Heart right ventricle (tissue), 16 donors: ENCODE measurements at regions not wholly inside any gene's neighbourhood (a gene's known extent, or its start where the extent isn't known, plus 50 kb on each side); places are given as distances from the start of the nearest gene placed in this dataset.

Source experiments
- ATAC-seq, 8 donors: fragments of 200-7000 bp; cut with Tn5 transposase; one replicate each; pipeline ENCODE4 v1.9.1; 2020; ENCODE audit warnings: mild to moderate bottlenecking in 8 of 8, moderate library complexity in 8 of 8, moderate number of reproducible peaks in 1 of 8
- DNase-seq, 2 donors: peaks; one replicate each; pipeline ENCODE4 v3.0.0-alpha.2; 2020
- H3K27ac ChIP-seq, 10 donors: fragments of 200-600 bp; sonication (generic) in 2 of 10; one replicate each; pipeline versions ENCODE4 v1.5.0 to v1.8.0; 2020 to 2022; ENCODE audit warnings: mild to moderate bottlenecking in 3 of 10
- H3K27me3 ChIP-seq, 7 donors: fragments of 200-600 bp; one replicate each; pipeline ENCODE4 v1.8.0; 2021 to 2022; ENCODE audit warnings: mild to moderate bottlenecking in 2 of 7
- H3K36me3 ChIP-seq, 9 donors: fragments of 200-600 bp; sonication (generic) in 1 of 9; one replicate each; pipeline versions ENCODE4 v1.5.0 to v1.8.0; 2020 to 2022; ENCODE audit warnings: mild to moderate bottlenecking in 2 of 9
- H3K4me1 ChIP-seq, 9 donors: fragments of 200-600 bp; sonication (generic) in 1 of 9; one replicate each; pipeline versions ENCODE4 v1.5.0 to v1.8.0; 2020 to 2022; ENCODE audit warnings: mild to moderate bottlenecking in 4 of 9
- H3K4me3 ChIP-seq, 10 donors: fragments of 200-600 bp; sonication (generic) in 2 of 10; one replicate each; pipeline versions ENCODE4 v1.5.0 to v1.8.0; 2020 to 2022; ENCODE audit warnings: mild to moderate bottlenecking in 7 of 10, moderate library complexity in 2 of 10
- H3K9me3 ChIP-seq, 11 donors: fragments of 200-600 bp in 10 of 11; sonication (generic) in 2 of 11; one replicate each; pipeline versions ENCODE4 v1.5.0 to v1.8.0; 2013 to 2022; ENCODE audit warnings: mild to moderate bottlenecking in 2 of 11, control low read depth in 1 of 11, moderate library complexity in 1 of 11
- WGBS, 2 donors: extraction: QIAGEN DNeasy Blood & Tissue Kit; methylation state at CpG; one replicate each; pipeline ENCODE4 v1.1.7; 2013; ENCODE audit warnings: inconsistent platforms in 1 of 2; 5-methylcytosine and 5-hydroxymethylcytosine counted together
- intact Hi-C, 10 donors: fragments of 100-400 bp; cut with DNase I; formaldehyde crosslinking; loops; one replicate each; pipeline versions ENCODE4 v1.11.1 to v1.14.2; 2022
- TF ChIP-seq, protein P1 (sequence below), 9 donors: fragments of 200-600 bp; sonication (generic) in 2 of 9; IDR thresholded peaks; one replicate each; pipeline versions ENCODE4 v1.5.0 to v1.8.0; 2021 to 2022; ENCODE audit warnings: antibody characterized with exemption in 9 of 9, mild to moderate bottlenecking in 5 of 9, moderate library complexity in 1 of 9
- donor health status: Arrhythmogenic right ventricular cardiomyopathy.
- donor health status: ischemic (EF 13 %, LVEDD 7.1; RV severe dilation, severe dysfunction).
- donor health status: healthy with polysubstance abuse.
- donor health status: DM: no; HTN: yes; CAD: no.
- donor health status: DM: no; HTN: no; CAD: no.
- donor health status: ischemic (EF 25% LVEDD 6.9; RV normal size, moderate dysfunction).
- donor health status: ischemic (EF 25% LVEDD 5.7; RV mildly dilated, moderate dysfunction).
- donor health status: healthy.
- donor health status: DM: yes; HTN: yes; CAD: no.
- donor health status: Ischemic cardiomyopathy.
- donor health status: ischemic (EF 35%, LVEDD 5.7; RV mildly dilated, moderate dysfunction).
- donor health status: nonischemic (EF 11% LVEDD 7.7; RV severe dilation, severe dysfunction).
- donor health status: DM: yes; HTN: yes; CAD: no.
- donor health status: PGD.
- donor health status: ischemic (EF 29% LVEDD 5.4; RV normal size, mild dysfunction).
- donor health status: nonischemic (EF 23%, LVEDD 6.1; RV moderate dilation, normal function).

DNA sequence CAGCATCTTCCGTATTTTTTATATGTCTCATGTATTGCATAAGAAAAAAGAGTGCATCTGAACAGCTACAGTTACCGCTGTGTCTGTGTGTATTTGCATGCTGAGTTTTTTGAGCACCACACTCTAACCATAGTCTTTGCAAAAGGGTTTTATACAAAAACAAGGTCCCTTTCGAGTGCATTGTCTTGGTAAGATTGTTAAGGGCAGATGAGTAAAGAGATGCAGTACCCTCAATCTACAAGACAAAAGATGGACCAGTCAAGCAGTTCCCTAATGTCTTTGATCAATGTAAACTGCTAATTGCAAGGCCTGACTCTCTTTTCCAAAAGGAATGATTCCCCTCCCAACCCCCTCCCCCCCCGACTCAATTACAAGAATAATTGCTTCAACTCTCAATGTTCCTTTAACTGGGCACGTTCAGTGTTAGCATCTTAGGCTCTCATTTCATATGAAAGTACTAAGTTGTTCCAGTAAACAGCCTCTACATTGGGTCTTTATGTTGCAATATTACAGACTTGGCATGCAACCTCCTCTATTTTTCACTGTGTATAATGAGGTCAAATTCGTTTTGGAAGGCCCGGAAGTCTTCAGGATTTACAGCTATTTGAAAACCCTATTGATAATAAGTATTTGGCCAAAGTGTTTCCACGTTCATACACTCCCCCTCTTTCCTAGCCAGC lies 471.4 kb upstream of the RBFOX1 start:
- no peaks in the 10 kb centered on the region for H3K36me3 ChIP-seq
- no peaks in the 10 kb centered on the region for H3K4me1 ChIP-seq
- no peak for DNase-seq
- peaks cover 0 to 4% (median 0%) of the 10 kb centered on the region in 7 donors for H3K27me3 ChIP-seq
- no peak overlapping the region for H3K27ac ChIP-seq
- H3K4me3 ChIP-seq: no peak overlapping the region
- WGBS, 2 donors: 17 to 22% methylated on average over 8 of the region's 8 CpGs
- H3K9me3 ChIP-seq: peaks cover 0 to 4% (median 0%) of the 10 kb centered on the region in 11 donors
- ATAC-seq: no peak
- intact Hi-C loops: no loop called here
- TF ChIP-seq, protein P1, sequence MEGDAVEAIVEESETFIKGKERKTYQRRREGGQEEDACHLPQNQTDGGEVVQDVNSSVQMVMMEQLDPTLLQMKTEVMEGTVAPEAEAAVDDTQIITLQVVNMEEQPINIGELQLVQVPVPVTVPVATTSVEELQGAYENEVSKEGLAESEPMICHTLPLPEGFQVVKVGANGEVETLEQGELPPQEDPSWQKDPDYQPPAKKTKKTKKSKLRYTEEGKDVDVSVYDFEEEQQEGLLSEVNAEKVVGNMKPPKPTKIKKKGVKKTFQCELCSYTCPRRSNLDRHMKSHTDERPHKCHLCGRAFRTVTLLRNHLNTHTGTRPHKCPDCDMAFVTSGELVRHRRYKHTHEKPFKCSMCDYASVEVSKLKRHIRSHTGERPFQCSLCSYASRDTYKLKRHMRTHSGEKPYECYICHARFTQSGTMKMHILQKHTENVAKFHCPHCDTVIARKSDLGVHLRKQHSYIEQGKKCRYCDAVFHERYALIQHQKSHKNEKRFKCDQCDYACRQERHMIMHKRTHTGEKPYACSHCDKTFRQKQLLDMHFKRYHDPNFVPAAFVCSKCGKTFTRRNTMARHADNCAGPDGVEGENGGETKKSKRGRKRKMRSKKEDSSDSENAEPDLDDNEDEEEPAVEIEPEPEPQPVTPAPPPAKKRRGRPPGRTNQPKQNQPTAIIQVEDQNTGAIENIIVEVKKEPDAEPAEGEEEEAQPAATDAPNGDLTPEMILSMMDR (IDR thresholded peaks at IDR 0.05): no peak

- 53% methylated on average over 5 of the region's 5 CpGs for WGBS, 2 donors
- Histone ChIP-seq H3K4me1 (no peaks in the 10 kb centered on the region), H3K4me3 (no peak overlapping the region), H3K27me3 (peaks cover 0 to 4% (median 0%) of the 10 kb centered on the region in 7 donors), H3K36me3 (no peaks in the 10 kb centered on the region), H3K9me3 (peaks cover 0 to 4% (median 0%) of the 10 kb centered on the region in 11 donors), H3K27ac (no peak overlapping the region)
- TF ChIP-seq, protein P1 (IDR thresholded peaks at IDR 0.05): no peak
- ATAC-seq (no peak), DNase-seq (no peak)
- intact Hi-C loops: no loop called here
These were observed 475.1 kb upstream of the RBFOX1 start for GRCh38 chr16:6857575-6857974.

DNA sequence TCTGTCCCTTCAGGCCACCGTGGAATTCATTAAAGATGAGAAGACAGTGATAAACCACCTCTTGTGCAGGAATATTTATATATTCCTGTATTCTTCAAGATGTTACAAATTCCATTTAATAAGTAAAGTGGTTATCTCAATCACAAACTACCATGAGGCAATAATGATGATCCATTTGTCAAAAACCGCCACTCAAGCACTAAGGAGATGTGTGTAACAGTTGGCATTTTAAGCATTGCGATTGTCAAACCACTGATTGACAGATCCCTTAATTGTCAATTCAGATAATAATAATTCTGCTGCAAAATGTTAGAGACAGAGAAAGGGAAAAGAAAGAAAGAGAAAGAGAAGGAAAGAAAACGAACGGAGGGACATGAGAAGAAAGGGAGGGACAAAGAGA lies 476.1 kb upstream of the RBFOX1 start:
- H3K27ac ChIP-seq: no peak overlapping the region
- intact Hi-C loops: no loop called here
- DNase-seq (no peak), ATAC-seq (no peak)
- peaks cover 0 to 4% (median 0%) of the 10 kb centered on the region in 11 donors for H3K9me3 ChIP-seq
- no peaks in the 10 kb centered on the region for H3K36me3 ChIP-seq
- no peak overlapping the region for H3K4me3 ChIP-seq
- 67 to 75% methylated on average over 5 of the region's 5 CpGs for WGBS, 2 donors
- H3K27me3 ChIP-seq: peaks cover 0 to 4% (median 0%) of the 10 kb centered on the region in 7 donors
- TF ChIP-seq, protein P1 (IDR thresholded peaks at IDR 0.05): no peak
- no peaks in the 10 kb centered on the region for H3K4me1 ChIP-seq

DNA sequence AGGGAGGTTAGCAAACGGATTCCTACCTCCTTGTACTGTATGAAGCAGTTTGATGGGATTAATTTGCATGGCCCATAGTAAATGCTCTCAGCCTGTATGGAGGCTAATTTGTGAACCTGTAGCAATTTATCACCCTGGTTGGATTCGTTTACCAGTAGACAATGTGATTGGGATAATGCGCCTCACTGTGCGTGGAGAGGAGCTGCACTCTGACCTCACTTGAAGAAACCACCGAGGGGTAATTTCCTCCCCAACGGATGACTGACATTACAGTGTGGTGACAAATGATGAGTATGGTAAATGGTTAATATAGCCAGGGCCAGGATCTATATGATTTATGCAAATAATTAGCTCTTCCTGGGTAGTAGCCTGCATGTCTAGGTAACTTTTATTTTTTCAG lies 479.1 kb upstream of the RBFOX1 start:
- no peaks in the 10 kb centered on the region for H3K36me3 ChIP-seq
- H3K4me3 ChIP-seq: no peak overlapping the region
- no peak overlapping the region for H3K27ac ChIP-seq
- H3K27me3 ChIP-seq: no peaks in the 10 kb centered on the region
- H3K9me3 ChIP-seq: no peaks in the 10 kb centered on the region
- WGBS, 2 donors: 65 to 67% methylated on average over 6 of the region's 6 CpGs
- TF ChIP-seq, protein P1 (IDR thresholded peaks at IDR 0.05): no peak
- DNase-seq: no peak
- no peaks in the 10 kb centered on the region for H3K4me1 ChIP-seq
- intact Hi-C loops: no loop called here
- ATAC-seq: no peak
